ENCODE measurements at regions not wholly inside any gene's neighbourhood (a gene's known extent, or its start where the extent isn't known, plus 50 kb on each side); places are given as distances from the start of the nearest gene placed in this dataset.

- Histone ChIP-seq H3K27ac (no peak overlapping the region), H3K27me3 (replicated peaks in 1 of 7) (no peaks in the 10 kb centered on the region), H3K4me3 (no peak overlapping the region), H3K4me1 (no peaks in the 10 kb centered on the region), H3K9me3 (peaks cover 0 to 82% (median 70%) of the 10 kb centered on the region in 8 donors), H3K36me3 (no peaks in the 10 kb centered on the region)
- no peak for DNase-seq
- TF ChIP-seq POLR2AphosphoS5 (IDR thresholded peaks at IDR 0.05): no peak
- no peak for TF ChIP-seq CTCF (IDR thresholded peaks at IDR 0.05 in 8 of 11, conservative IDR thresholded peaks at IDR 0.05 in 3 of 11)
- TF ChIP-seq POLR2A (IDR thresholded peaks at IDR 0.05): no peak
- 81 to 96% (median 87%) methylated on average over 2 of the region's 2 CpGs for WGBS, 5 donors
- intact Hi-C loops (cut with DNase I; ENCODE audit: low total_unique reads): no loop called here
These were observed 93.7 kb upstream of the SRD5A2 start for GRCh38 chr2:31674446-31674845.

DNA sequence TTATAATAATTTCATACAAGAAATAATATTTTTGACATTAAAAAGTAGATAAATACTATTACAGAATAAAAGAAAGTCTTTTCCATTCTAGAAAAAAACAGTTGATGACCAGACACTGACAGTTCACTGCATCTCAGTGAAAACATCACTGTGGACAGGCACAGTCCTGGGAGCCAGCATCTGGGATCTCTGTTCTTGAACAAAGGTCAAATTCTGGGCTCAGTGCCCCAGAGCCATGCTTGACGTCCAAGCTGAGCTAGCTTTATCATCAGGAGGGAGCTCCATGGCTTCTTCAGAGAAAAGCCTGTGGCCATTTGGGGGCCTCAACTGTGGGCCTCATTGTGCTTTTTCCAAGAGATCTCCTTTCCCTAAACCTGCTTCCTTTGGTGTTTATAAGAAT is 86.1 kb upstream of the SRD5A2 start:
- 51 to 76% (median 70%) methylated on average over 1 of the region's 1 CpG for WGBS, 5 donors
- Histone ChIP-seq H3K27ac (no peak overlapping the region), H3K36me3 (no peaks in the 10 kb centered on the region), H3K4me1 (no peaks in the 10 kb centered on the region), H3K4me3 (no peak overlapping the region), H3K27me3 (replicated peaks in 1 of 7) (no peaks in the 10 kb centered on the region), H3K9me3 (peaks cover 0 to 8% (median under 1%) of the 10 kb centered on the region in 8 donors)
- TF ChIP-seq POLR2A (IDR thresholded peaks at IDR 0.05): no peak
- no peak for TF ChIP-seq CTCF (IDR thresholded peaks at IDR 0.05 in 8 of 11, conservative IDR thresholded peaks at IDR 0.05 in 3 of 11)
- no peak for DNase-seq
- intact Hi-C loops (cut with DNase I; ENCODE audit: low total_unique reads): no loop called here

GRCh38 chr2:31664949-31665724 is 84.4 kb upstream of the SRD5A2 start:
- Histone ChIP-seq H3K36me3 (no peaks in the 10 kb centered on the region), H3K4me1 (no peaks in the 10 kb centered on the region), H3K27me3 (replicated peaks in 1 of 7) (no peaks in the 10 kb centered on the region), H3K27ac (no peak overlapping the region), H3K9me3 (no peaks in the 10 kb centered on the region), H3K4me3 (no peak overlapping the region)
- no peak for TF ChIP-seq POLR2A (IDR thresholded peaks at IDR 0.05)
- TF ChIP-seq CTCF (IDR thresholded peaks at IDR 0.05 in 8 of 11, conservative IDR thresholded peaks at IDR 0.05 in 3 of 11): no peak
- TF ChIP-seq POLR2AphosphoS5 (IDR thresholded peaks at IDR 0.05): no peak
- WGBS, 5 donors: 63 to 81% (median 79%) methylated on average over 2 of the region's 2 CpGs
- no peak for DNase-seq
- intact Hi-C loops (cut with DNase I; ENCODE audit: low total_unique reads): no loop called here

- DNase-seq: no peak
- WGBS, 5 donors: 66 to 86% (median 80%) methylated on average over 2 of the region's 2 CpGs
- TF ChIP-seq CTCF (IDR thresholded peaks at IDR 0.05 in 8 of 11, conservative IDR thresholded peaks at IDR 0.05 in 3 of 11) (no peak), POLR2A (IDR thresholded peaks at IDR 0.05) (no peak)
- no peak overlapping the region for H3K27ac ChIP-seq
- H3K4me1 ChIP-seq: no peaks in the 10 kb centered on the region
- H3K4me3 ChIP-seq: no peak overlapping the region
- H3K27me3 ChIP-seq (replicated peaks in 1 of 7): no peaks in the 10 kb centered on the region
- no peaks in the 10 kb centered on the region for H3K9me3 ChIP-seq
- intact Hi-C loops (cut with DNase I; ENCODE audit: low total_unique reads): no loop called here
- H3K36me3 ChIP-seq: no peaks in the 10 kb centered on the region
These were observed 80.1 kb upstream of the SRD5A2 start for GRCh38 chr2:31660812-31661335.

Data from spleen (tissue), 11 donors.